ENCODE measurements at regions not wholly inside any gene's neighbourhood (a gene's known extent, or its start where the extent isn't known, plus 50 kb on each side); places are given as distances from the start of the nearest gene placed in this dataset.

DNA sequence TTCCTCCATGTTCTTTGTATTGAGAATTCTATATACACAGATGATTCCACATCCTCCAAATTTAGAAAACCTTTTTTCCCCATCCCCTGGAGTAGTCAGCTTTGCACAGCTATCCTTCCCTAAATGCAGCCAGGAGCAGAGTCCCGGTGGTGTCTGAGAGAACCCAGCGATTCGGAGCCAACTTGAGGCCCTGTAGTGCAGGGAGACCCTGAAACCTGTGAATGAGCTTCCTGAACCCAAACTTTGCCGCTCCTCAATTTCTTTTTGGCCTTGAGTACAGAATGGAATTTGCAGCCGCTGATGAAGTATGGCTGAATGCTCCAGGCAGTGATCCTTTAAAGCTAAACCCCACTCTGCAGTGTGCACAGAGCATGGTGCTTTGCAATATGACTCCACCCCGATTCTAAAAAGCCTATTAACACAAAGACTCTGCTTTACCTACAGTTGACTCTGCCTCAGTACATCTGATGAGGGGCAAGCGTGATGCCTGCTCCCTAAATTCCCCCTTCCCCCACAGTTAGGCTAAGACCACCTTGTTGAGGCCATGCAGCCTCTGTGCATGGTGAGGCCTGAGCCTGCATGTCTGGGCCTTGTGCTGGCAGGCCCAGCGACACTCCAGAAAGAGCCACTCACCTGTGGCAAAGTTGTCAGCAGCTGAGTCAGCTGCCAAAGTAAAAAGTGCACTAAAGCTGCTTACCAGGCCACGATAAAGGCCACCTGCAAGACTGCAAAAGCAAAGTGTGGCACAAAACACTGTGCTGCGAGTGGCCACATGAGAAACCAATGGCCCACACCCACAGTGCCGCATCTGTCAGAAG lies 82.1 kb downstream of the PLEKHG1 start:
- no peak overlapping the region for H3K9ac ChIP-seq (ENCODE audit: low read depth, low read length, poor library complexity, severe bottlenecking)
- no peak overlapping the region for H3K4me2 ChIP-seq (ENCODE audit: low read depth, low read length, poor library complexity, severe bottlenecking)
- H2AFZ ChIP-seq (ENCODE audit: low read length) = no peak overlapping the region
- H3K4me3 ChIP-seq (ENCODE audit: low read length, poor library complexity, severe bottlenecking) = no peak overlapping the region
- H3K9me3 ChIP-seq (ENCODE audit: insufficient read depth, low read depth, low read length) = no peaks in the 10 kb centered on the region
- H3F3A ChIP-seq (ENCODE audit: low read depth) = no peaks in the 10 kb centered on the region
- H3K27me3 ChIP-seq (ENCODE audit: insufficient read depth, low read length, poor library complexity, severe bottlenecking) = no peaks in the 10 kb centered on the region
- H4K20me1 ChIP-seq (ENCODE audit: insufficient read depth, low read length, poor library complexity, severe bottlenecking) = peaks cover 4% of the 10 kb centered on the region
- TF ChIP-seq, protein P1, sequence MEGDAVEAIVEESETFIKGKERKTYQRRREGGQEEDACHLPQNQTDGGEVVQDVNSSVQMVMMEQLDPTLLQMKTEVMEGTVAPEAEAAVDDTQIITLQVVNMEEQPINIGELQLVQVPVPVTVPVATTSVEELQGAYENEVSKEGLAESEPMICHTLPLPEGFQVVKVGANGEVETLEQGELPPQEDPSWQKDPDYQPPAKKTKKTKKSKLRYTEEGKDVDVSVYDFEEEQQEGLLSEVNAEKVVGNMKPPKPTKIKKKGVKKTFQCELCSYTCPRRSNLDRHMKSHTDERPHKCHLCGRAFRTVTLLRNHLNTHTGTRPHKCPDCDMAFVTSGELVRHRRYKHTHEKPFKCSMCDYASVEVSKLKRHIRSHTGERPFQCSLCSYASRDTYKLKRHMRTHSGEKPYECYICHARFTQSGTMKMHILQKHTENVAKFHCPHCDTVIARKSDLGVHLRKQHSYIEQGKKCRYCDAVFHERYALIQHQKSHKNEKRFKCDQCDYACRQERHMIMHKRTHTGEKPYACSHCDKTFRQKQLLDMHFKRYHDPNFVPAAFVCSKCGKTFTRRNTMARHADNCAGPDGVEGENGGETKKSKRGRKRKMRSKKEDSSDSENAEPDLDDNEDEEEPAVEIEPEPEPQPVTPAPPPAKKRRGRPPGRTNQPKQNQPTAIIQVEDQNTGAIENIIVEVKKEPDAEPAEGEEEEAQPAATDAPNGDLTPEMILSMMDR (conservative IDR thresholded peaks at IDR 0.05; ENCODE audit: low read length) = no peak
- no peak for TF ChIP-seq EZH2phosphoT487 (IDR thresholded peaks at IDR 0.05; ENCODE audit: borderline replicate concordance)
- peaks cover 8% of the 10 kb centered on the region; the same call in 1 of the 2 replicates for H3K36me3 ChIP-seq (ENCODE audit: insufficient read depth, low read length)
- peaks cover 6% of the 10 kb centered on the region for H3K4me1 ChIP-seq (ENCODE audit: insufficient read depth, low read length, poor library complexity, severe bottlenecking)
- peaks cover 38% of the 10 kb centered on the region for H3K79me2 ChIP-seq (ENCODE audit: insufficient read depth, low read length)
- H3K9me2 ChIP-seq (replicated peaks; ENCODE audit: low read depth, low read length) = no peaks in the 10 kb centered on the region

DNA sequence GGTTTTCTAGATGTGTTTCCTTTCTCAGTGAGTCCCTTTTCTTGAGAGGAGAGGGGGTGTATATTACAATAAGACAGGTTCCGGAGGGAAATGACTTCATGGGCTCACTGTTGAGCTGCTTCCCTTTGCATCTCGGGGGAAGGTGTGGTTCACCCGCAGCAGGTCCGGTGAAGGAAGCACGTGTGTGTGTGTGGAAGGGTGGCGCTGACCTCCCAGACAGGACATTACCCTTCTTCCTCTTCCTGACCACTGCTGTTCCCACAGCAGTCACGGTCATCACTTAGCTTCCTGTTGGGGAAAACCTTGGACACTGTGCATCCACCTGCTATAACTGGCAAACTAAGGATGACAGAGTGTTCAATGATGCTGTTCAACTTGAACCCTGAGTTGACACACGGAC lies 83.6 kb downstream of the PLEKHG1 start:
- H3K36me3 ChIP-seq (ENCODE audit: insufficient read depth, low read length) = no peaks in the 10 kb centered on the region; the same call in 1 of the 2 replicates
- H3K4me1 ChIP-seq (ENCODE audit: insufficient read depth, low read length, poor library complexity, severe bottlenecking) = peaks cover 6% of the 10 kb centered on the region
- no peak overlapping the region for H2AFZ ChIP-seq (ENCODE audit: low read length)
- peaks cover 45% of the 10 kb centered on the region; the same call in 1 of the 2 replicates for H3K79me2 ChIP-seq (ENCODE audit: insufficient read depth, low read length)
- TF ChIP-seq, protein P1 (conservative IDR thresholded peaks at IDR 0.05; ENCODE audit: low read length) = no peak
- TF ChIP-seq EZH2phosphoT487 (IDR thresholded peaks at IDR 0.05; ENCODE audit: borderline replicate concordance) = no peak
- no peaks in the 10 kb centered on the region for H3K27me3 ChIP-seq (ENCODE audit: insufficient read depth, low read length, poor library complexity, severe bottlenecking)
- no peak overlapping the region for H3K4me2 ChIP-seq (ENCODE audit: low read depth, low read length, poor library complexity, severe bottlenecking)
- H3K9me3 ChIP-seq (ENCODE audit: insufficient read depth, low read depth, low read length) = no peaks in the 10 kb centered on the region
- H3K9me2 ChIP-seq (replicated peaks; ENCODE audit: low read depth, low read length) = no peaks in the 10 kb centered on the region
- H4K20me1 ChIP-seq (ENCODE audit: insufficient read depth, low read length, poor library complexity, severe bottlenecking) = peaks cover 7% of the 10 kb centered on the region
- no peak overlapping the region for H3K4me3 ChIP-seq (ENCODE audit: low read length, poor library complexity, severe bottlenecking)
- no peaks in the 10 kb centered on the region for H3F3A ChIP-seq (ENCODE audit: low read depth)
- H3K9ac ChIP-seq (ENCODE audit: low read depth, low read length, poor library complexity, severe bottlenecking) = no peak overlapping the region

DNA sequence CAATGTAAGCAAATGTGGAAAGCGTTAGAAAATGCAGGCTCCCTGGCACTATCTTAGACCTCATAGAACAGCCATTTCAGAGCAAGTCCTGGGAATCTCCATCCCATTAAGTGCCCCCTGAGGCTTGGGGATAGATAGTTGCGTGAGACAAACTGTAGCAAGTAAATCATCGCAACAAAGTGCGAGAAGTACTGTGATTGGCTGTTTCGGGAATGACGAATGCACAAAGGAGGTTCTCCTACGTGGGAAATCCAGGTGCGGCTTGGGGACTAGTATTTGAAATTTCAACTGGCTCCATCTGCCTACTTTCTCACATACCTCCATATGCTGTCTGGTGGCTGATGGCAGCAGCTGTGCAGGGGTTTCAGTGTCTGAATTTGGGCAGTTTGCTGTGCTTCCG lies 84.5 kb downstream of the PLEKHG1 start:
- H3K27me3 ChIP-seq (ENCODE audit: insufficient read depth, low read length, poor library complexity, severe bottlenecking) = no peaks in the 10 kb centered on the region
- H3F3A ChIP-seq (ENCODE audit: low read depth) = no peaks in the 10 kb centered on the region
- TF ChIP-seq EZH2phosphoT487 (IDR thresholded peaks at IDR 0.05; ENCODE audit: borderline replicate concordance) = no peak
- TF ChIP-seq, protein P1 (conservative IDR thresholded peaks at IDR 0.05; ENCODE audit: low read length) = no peak
- no peaks in the 10 kb centered on the region for H3K9me3 ChIP-seq (ENCODE audit: insufficient read depth, low read depth, low read length)
- no peaks in the 10 kb centered on the region; the same call in 1 of the 2 replicates for H3K36me3 ChIP-seq (ENCODE audit: insufficient read depth, low read length)
- H3K4me1 ChIP-seq (ENCODE audit: insufficient read depth, low read length, poor library complexity, severe bottlenecking) = peaks cover 6% of the 10 kb centered on the region
- peaks cover 7% of the 10 kb centered on the region for H4K20me1 ChIP-seq (ENCODE audit: insufficient read depth, low read length, poor library complexity, severe bottlenecking)
- no peak overlapping the region for H3K9ac ChIP-seq (ENCODE audit: low read depth, low read length, poor library complexity, severe bottlenecking)
- H3K4me2 ChIP-seq (ENCODE audit: low read depth, low read length, poor library complexity, severe bottlenecking) = no peak overlapping the region
- no peaks in the 10 kb centered on the region for H3K9me2 ChIP-seq (replicated peaks; ENCODE audit: low read depth, low read length)
- peaks cover 45% of the 10 kb centered on the region; the same call in 1 of the 2 replicates for H3K79me2 ChIP-seq (ENCODE audit: insufficient read depth, low read length)
- H2AFZ ChIP-seq (ENCODE audit: low read length) = no peak overlapping the region
- H3K4me3 ChIP-seq (ENCODE audit: low read length, poor library complexity, severe bottlenecking) = no peak overlapping the region

Data from Loucy (cell line).